GM15510 (cell line): ENCODE measurements at regions not wholly inside any gene's neighbourhood (a gene's known extent, or its start where the extent isn't known, plus 50 kb on each side); places are given as distances from the start of the nearest gene placed in this dataset.

Experiments used
- POLR2A ChIP-seq: IDR thresholded peaks from 3 replicates; pipeline ENCODE4 v1.6.1; 2011; ENCODE audit warnings: borderline replicate concordance; ENCODE audit not compliant: insufficient read length; ENCODE audit errors: extremely low read depth

DNA sequence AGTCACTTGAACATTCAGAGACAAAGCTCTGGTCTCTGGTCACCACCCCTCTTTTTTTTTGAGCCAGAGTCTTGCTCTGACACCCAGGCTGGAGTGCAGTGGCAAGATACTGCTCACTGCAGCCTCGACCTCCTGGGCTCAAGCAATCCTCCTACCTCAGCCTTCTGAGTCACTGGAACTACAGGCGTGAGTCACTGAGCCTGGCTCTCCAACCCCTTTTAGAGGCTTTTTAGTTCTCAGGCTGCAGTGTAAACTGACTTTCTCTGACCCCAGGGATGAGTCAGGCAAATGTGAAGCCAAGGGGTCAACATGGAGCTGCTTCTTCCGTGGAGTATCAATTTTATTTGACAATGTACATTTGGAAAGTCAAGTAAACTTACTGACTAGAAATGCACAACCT is 229.2 kb downstream of the PTTG2 start:
- TF ChIP-seq POLR2A = no peak

DNA sequence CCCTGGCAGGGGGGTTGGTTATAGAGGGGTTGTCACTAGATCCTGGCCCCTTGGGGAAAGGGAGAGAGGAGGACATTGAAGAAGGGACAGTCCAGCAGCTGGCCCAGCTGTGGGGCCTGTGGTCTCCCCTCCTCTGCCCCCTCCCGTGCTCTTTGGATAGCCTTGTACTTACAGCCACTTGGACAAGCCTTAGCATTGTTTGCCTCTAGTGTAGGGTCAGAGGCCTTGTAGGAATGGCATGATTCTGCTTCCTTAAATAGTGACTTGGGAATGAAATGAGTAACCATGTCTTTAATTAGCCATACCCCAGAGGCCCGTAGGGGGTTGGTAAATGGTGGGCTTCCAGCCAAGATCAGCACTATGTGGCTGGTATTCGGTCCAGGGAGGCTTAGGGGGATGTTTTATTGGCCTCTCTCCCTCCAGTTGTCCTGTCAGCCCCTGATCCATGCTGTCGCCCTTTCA is 230.6 kb downstream of the PTTG2 start:
- no peak for TF ChIP-seq POLR2A

DNA sequence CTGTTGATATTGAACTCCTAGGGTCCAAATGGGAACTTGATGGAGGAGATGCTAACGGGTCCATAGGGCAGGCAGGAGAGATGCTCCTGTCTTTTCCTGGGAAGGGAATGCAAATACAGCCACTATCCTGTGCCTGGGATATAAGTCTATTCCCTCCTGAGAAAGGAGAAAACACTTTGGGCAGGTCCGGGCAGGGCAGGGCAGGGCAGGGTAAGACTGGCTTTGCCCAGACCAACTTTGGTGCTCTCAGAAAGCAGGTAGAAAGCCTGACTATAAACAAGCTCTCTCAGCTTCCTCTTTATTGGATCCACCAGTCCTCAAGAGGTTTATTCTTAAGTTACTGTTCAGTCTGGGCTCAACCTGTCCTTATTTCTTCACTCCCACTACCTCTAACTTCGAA is 232.3 kb downstream of the PTTG2 start:
- TF ChIP-seq POLR2A = no peak

DNA sequence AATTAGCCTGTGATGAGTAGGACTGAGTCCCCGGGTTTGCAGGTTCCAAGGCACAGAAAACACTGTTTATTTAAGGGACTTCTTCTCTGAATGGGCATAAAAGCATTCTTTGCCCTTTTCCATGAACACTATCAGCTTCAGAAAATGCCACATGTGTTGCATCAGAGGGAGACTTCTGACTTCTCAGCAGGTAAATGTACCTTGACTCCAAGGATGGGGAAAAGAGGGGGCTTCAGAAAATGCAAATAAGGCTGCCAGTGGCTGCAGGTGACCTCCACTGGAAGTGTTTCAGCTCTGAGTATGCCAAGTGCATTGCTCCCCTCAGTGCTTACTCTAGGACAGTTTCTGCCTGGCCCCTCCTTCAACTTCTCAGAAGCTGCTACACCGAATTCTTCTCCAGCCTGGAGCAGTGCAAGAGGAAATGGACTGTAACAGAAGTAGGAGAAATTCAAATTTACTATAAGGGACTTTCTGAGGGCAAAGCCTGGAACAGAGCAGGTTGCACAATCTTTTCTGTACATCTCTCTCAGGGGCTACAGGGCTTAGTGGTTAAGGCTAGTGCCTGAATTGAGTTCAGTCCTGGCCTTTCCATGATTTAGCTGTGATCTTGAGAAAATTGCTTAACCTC is 233.2 kb downstream of the PTTG2 start:
- TF ChIP-seq POLR2A = no peak

DNA sequence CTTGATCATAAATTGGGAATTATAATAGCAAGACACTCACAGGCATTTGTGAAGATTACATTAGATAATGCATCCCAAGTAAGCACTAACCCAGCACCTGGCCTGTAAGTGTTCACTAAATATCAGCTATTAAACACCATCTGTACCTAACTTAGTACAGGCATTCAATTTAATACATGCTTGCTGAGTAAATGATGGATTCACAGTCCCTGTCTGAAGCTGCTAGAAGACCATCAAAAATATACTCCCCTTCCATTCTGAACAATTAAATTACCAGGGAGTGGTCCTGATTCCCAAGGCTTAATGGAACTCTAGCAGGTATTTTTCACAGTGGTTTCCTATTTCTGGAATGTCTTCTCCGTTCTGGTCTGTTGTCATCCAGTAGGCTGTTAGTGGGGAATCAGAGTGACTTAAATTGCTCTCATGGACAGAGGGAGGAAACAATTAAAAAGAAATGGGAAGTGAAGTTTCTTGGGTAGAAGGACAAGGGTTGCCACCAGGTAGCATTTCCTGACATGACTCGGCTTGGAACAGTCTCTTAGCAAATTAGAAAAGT is 233.9 kb downstream of the PTTG2 start:
- TF ChIP-seq POLR2A = no peak

DNA sequence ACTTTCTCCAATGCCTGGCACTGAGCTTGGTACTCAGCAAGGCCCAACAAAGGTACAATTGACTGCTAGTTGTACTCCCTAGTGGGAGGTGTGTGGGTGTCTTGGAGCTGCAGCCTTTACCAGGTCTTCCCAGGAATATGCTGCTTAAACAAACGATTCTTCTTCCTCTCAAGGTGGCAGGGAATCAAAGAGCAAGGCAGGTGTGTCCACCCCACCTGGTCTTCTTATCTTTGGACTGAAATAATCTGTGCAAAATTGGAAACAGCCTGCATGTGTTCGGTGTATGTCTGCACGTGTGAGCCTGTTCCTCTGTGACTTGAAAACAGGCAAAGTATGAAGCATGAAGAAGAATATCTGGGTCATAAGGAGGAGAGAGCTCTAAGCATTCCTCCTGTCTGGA is 235.3 kb downstream of the PTTG2 start:
- no peak for TF ChIP-seq POLR2A

DNA sequence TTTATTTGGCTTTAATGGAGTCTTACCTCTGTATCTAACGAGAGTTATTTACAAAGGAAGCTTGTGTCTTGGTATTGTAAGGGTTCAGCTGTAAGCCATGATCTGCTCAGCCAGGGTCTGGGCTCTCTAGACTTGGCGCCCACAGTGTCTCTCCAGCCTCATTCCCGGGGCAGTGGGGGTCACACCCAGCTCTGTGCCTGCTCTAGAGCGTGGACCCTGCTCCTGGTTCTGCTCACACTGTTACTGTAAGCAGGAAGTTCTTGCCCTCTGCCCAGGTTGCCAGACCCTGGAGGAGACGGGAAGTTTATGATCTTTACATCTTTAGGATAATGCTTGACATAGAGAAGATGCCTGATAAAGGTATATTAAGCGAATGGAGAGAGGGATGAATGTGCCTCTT is 235.7 kb downstream of the PTTG2 start:
- TF ChIP-seq POLR2A = no peak

DNA sequence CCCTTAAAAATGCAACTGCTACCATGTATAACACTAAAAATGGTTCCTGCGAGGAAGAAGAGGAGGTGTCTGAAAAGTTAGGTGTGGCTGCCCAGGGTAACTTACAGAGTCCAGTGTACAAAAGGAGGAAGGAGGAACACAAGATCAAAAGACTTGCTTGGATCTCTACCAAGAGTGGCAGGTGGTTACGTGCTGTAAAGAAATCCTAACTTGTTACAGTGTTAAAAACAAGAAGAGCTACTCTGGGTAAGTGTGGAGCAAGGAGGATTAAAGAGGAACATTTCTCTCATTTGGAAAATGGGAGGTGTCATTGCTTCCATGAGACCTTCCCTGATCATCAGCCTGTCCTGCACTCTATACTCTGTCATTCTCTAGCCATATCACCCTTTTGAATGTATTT is 242.0 kb downstream of the PTTG2 start:
- no peak for TF ChIP-seq POLR2A

DNA sequence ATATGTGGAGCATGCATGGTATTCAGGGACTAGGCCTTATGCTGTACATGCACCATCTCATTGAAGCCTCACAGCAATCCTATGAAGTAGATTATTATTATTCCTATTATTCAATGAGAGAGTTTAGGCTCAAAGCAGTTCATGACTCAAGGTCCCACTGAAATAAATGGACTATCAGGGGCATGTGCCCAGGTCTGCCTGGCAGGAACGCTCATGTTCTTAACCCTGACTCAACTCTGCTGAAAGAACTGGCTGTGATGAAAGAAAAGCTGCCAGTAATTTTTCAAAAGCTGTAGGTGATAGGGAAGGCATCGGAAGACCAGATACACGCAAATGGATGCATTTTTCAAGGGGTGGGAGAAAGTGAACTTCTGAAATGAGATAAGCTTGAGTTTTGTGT is 243.4 kb downstream of the PTTG2 start:
- TF ChIP-seq POLR2A = no peak

DNA sequence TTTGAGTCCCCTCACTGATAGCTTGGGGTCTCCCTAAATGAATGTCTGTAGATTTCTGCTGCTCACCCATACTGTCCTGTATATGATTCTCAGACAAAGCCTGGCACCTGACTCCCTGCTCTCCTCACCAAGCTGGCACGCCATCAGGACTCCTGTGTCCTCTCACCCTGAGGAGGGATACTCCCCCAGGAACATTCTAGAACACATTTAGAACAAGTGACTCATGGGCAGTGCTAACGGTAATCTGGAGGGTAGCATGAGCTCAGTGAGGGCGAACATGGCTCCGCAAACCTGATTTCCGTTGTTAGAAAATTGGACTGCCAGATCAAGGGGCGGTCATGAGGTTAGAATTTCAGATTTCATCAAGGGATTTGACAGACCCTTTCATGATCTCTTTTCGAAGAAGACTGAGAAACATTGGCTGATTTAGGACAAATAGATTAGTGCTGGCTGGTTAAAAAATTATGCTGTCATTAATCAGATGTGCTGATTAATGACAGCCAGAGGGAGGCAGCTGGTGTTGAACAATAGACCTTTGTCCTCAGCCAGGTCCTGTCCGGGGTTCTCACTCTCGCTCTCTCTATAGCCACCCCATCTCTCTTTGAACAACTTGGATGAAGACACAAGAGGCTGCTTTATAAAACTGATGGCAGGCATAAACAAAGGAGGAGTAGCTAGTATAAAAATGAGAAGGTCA is 244.3 kb downstream of the PTTG2 start:
- no peak for TF ChIP-seq POLR2A

DNA sequence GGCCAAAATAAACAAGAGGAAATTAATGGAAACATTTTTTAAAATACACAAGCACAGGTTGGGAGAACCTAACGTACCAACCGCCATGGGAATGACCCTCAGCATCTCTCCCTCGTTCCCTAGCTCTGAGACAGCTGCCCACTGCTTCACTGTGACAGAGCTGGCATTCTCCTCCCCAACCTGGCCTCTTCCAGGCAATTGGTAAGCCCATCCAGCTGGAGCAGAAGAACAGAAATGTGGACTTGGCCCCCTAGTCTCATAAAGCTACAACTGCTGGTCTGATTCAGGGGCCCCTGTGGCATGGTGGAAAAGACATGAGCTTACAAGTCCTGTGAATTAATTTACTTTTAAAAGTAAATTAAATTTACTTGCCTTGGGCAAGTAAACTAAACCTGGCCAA is 245.1 kb downstream of the PTTG2 start:
- no peak for TF ChIP-seq POLR2A

DNA sequence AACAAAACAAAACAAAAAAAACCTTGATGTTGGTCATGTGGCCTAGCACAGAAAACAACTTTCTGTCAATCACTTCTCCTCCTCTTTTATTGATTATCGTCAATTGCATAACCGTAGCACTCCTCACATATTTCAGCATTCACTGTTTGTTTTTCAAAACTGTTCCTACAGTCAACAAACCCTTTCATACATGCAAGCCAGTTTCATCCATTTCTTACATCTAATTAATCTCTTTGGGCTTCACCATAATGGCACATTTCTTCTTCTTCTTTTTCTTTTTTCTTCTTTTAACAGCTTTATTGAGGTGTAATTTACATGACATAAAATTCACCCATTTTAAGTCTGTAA is 246.9 kb downstream of the PTTG2 start:
- no peak for TF ChIP-seq POLR2A

DNA sequence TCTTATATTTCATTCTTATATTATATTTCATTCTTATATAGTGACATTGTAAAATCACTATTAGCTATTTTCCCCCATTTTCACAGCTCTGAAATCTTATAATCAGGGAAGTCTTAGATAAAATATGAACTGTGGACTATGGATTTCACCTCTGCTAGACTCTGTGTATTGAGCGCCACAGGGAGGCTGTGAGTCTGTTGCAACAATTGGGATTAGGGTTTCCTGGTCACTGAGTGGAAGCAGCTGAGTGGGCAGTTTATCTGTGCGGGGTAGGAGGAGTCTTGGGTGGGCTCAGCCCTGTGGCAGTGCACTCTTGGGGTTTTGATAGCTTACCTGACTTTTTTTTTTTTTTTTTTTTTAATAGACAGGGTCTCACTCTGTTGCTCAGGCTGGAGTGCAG is 249.5 kb downstream of the PTTG2 start:
- no peak for TF ChIP-seq POLR2A

DNA sequence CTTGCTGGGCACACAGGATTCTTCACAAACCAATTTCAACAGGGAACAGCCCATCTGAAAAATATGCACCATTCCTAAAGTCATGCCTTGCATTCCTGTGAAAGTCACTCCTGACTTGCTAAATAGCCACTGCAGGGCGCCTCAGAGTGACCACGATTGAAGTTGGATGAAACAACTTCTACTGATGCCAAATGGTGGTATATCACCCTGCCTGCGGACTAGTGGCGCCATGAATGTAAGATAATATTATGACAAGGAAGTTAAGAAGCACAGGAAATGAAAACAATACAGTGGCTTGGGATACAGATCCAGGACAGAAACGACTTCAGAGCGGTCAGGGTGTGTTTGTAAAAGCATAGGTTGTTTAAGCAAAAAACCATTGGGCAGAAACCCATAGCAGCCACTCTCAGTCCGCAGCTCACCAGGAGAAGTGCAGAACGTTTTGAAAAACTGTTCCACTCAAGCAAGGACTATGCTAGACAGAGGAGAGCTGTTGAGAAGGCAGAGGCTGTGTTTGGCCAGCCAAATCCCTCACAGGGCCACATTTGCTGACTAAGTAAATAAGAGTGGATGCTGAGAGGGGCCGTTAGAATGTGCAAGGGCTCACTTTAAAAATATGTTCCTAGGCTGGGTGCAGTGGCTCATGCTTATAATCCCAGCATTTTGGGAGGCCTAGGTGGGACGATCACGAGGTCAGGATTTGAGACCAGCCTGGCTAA is 250.4 kb downstream of the PTTG2 start:
- no peak for TF ChIP-seq POLR2A

DNA sequence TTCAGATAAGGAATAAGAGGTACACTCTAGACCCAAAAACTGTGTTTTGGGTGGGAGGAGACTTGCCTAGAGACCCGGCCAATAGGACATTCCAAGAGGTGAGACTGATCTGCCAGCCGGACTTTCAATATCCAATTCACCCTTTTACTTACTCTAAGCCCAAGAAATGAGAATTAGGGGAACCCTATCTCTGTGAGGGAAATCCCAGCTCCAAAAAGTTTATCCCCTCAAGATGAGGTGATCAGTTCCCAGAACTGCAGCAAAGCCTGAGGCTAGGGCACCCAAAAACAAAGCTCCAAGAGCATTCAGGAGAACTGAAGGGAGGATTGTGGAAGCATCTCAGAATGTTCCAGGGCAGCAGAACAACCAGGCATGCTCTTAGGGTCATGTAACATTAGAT is 251.7 kb downstream of the PTTG2 start:
- TF ChIP-seq POLR2A = no peak
